ENCODE measurements at regions not wholly inside any gene's neighbourhood (a gene's known extent, or its start where the extent isn't known, plus 50 kb on each side); places are given as distances from the start of the nearest gene placed in this dataset.

DNA sequence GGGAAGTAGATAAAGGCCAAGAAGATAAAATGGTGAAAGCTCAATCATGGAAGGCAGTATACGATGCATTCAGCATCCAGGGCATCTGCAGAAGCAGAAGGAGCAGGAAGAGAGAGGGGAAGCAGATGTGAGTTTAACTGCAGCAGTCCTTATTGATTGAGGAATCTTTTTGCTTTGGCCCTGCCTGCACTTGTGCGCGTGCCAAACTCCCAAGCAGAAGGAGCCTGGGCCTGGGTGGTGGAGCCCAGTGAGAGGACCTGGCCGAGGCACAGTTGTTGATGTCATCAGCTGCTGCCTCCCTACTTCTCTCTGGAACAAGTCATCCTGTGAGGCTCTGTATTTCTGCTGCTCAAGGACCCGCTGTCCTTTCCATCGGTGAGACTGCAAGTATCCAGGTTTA, 65.5 kb upstream of the ROPN1 start:
- no peaks in the 10 kb centered on the region for H3K36me3 ChIP-seq (ENCODE audit: control insufficient read depth in 2 of 2, extremely low read depth in 1 of 2, insufficient read depth in 2 of 2, low read length in 2 of 2)
- H3K27ac ChIP-seq (ENCODE audit: insufficient read depth, low read depth, low read length): no peak overlapping the region
- dilution Hi-C loops (cut with MboI; ENCODE audit: extremely low pct_ligation_motif_present, low sequenced_read_pairs) (no loop called here), intact Hi-C loops (cut with micrococcal nuclease) (no loop called here)
- no peak for DNase-seq (ENCODE audit: low read depth, low spot score)
- no peaks in the 10 kb centered on the region for H3K27me3 ChIP-seq (ENCODE audit: control insufficient read depth in 2 of 2, insufficient read depth in 2 of 2, low read length in 2 of 2)
- no peaks in the 10 kb centered on the region for H3K4me1 ChIP-seq (ENCODE audit: control insufficient read depth, extremely low read depth, insufficient read depth, low read length)
- H2AFZ ChIP-seq (ENCODE audit: low read depth, low read length): no peak overlapping the region
- H3K9me1 ChIP-seq (replicated peaks; ENCODE audit: control insufficient read depth, extremely low read depth, insufficient read depth, low read length): no peaks in the 10 kb centered on the region
- H3K9ac ChIP-seq (replicated peaks; ENCODE audit: extremely low read depth, insufficient read depth, low read length): no peak overlapping the region
- ChIA-PET POLR2A (no interaction called here), CTCF (interaction anchor here (1.4 kb wide), 1 partner anchor 25 kb away, joined by 4 read pairs; the partner anchor contains the start of gene KALRN)
- no peak overlapping the region for H3K4me3 ChIP-seq (replicated peaks in 1 of 3; ENCODE audit: insufficient read depth in 1 of 3, low read depth in 1 of 3, low read length in 3 of 3)
- H4K20me1 ChIP-seq (replicated peaks; ENCODE audit: control insufficient read depth, extremely low read depth, insufficient read depth, low read length): no peaks in the 10 kb centered on the region
- FAIRE-seq: no peak
- BruUV-seq (replicated peaks): no TSS peak
- TF ChIP-seq POLR2A (IDR thresholded peaks at IDR 0.05; ENCODE audit: low read depth, low read length) (no peak), FOS (IDR thresholded peaks at IDR 0.05; ENCODE audit: borderline replicate concordance, insufficient read depth, low read length) (no peak), GATA2 (IDR thresholded peaks at IDR 0.05; ENCODE audit: insufficient read depth, insufficient read length, low read depth, low read length) (no peak), EZH2 (IDR thresholded peaks at IDR 0.05; ENCODE audit: borderline replicate concordance, low read depth, low read length, severe bottlenecking) (no peak), JUN (IDR thresholded peaks at IDR 0.05; ENCODE audit: borderline replicate concordance, insufficient read depth, insufficient read length, low read depth) (no peak), POLR2AphosphoS5 (IDR thresholded peaks at IDR 0.05; ENCODE audit: insufficient read depth, low read depth, low read length) (no peak), MYC (IDR thresholded peaks at IDR 0.05; ENCODE audit: low read depth, low read length) (no peak)
- TF ChIP-seq, protein P1, sequence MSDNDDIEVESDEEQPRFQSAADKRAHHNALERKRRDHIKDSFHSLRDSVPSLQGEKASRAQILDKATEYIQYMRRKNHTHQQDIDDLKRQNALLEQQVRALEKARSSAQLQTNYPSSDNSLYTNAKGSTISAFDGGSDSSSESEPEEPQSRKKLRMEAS (IDR thresholded peaks at IDR 0.05; ENCODE audit: insufficient read depth, insufficient read length): no peak
- TF ChIP-seq, protein P2, sequence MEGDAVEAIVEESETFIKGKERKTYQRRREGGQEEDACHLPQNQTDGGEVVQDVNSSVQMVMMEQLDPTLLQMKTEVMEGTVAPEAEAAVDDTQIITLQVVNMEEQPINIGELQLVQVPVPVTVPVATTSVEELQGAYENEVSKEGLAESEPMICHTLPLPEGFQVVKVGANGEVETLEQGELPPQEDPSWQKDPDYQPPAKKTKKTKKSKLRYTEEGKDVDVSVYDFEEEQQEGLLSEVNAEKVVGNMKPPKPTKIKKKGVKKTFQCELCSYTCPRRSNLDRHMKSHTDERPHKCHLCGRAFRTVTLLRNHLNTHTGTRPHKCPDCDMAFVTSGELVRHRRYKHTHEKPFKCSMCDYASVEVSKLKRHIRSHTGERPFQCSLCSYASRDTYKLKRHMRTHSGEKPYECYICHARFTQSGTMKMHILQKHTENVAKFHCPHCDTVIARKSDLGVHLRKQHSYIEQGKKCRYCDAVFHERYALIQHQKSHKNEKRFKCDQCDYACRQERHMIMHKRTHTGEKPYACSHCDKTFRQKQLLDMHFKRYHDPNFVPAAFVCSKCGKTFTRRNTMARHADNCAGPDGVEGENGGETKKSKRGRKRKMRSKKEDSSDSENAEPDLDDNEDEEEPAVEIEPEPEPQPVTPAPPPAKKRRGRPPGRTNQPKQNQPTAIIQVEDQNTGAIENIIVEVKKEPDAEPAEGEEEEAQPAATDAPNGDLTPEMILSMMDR (IDR thresholded peaks at IDR 0.05; ENCODE audit: extremely low read depth in 1 of 2, insufficient read depth in 1 of 2, low read depth in 1 of 2, low read length in 2 of 2): no peak
- no peaks in the 10 kb centered on the region for H3K9me3 ChIP-seq (replicated peaks; ENCODE audit: control insufficient read depth, insufficient read depth, low read length)
- no peaks in the 10 kb centered on the region for H3K79me2 ChIP-seq (ENCODE audit: control insufficient read depth, insufficient read depth, low read length)
- H3K4me2 ChIP-seq (ENCODE audit: insufficient read depth, low read length): no peak overlapping the region
